Activated CD4-positive, alpha-beta T cell treated with anti-CD3 and anti-CD28 coated beads, Interleukin-2, amount 50 U/mL, for 1 hour (primary cell): ENCODE measurements at regions not wholly inside any gene's neighbourhood (a gene's known extent, or its start where the extent isn't known, plus 50 kb on each side); places are given as distances from the start of the nearest gene placed in this dataset.
A peak's percentile ranks its signal among the peaks of the same experiment; 100 is the strongest.

ENCODE experiments used
- DNase-seq: peaks from one replicate; pipeline ENCODE4 v3.0.0-alpha.2; 2020

GRCh38 chr7:96481796-96482195 is 159.9 kb upstream of the SLC25A13 start:
- no peak for DNase-seq

GRCh38 chr7:96479015-96479645 is 157.2 kb upstream of the SLC25A13 start:
- no peak for DNase-seq

DNA sequence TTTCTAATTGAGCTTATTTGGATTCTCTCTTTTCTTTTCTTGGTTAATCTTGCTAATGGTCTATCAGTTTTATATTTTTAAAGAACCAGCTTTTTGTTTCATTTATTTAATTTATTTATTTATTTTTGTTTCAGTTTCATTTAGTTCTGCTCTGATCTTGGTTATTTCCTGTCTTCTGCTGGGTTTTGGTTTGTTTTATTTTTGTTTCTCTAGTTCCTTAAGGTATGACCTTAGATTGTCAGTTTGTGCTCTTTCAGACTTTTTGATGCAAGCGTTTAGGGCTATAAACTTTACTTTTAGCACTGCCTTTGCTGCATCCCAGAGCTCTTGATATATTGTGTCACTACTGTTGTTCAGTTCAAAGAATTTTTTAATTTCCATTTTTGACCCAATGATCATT is 149.7 kb upstream of the SLC25A13 start:
- DNase-seq: no peak

GRCh38 chr7:96452146-96452545 is 130.2 kb upstream of the SLC25A13 start:
- DNase-seq: no peak

DNA sequence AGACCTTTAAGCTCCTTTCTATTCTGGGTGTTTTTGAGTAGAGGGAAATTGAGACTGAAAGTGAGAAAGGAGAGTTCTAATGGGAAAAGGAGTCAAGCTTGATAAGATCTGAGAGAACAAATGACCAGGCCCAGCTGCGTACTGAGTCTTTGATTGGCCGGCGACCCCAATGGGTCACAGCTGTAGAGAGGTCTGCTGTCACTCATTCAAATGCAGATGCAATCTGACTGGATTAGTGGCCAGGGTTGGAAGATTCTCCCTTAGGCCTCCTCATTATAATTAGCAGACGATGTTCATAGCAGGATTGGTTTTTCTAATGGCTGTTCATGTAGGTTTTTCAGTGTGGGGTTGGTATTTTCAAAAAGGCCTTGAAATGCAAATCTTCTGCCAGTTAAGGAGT is 127.2 kb upstream of the SLC25A13 start:
- DNase-seq: no peak

- DNase-seq: no peak
Measured at GRCh38 chr7:96447109-96447645, 125.3 kb upstream of the SLC25A13 start.

DNA sequence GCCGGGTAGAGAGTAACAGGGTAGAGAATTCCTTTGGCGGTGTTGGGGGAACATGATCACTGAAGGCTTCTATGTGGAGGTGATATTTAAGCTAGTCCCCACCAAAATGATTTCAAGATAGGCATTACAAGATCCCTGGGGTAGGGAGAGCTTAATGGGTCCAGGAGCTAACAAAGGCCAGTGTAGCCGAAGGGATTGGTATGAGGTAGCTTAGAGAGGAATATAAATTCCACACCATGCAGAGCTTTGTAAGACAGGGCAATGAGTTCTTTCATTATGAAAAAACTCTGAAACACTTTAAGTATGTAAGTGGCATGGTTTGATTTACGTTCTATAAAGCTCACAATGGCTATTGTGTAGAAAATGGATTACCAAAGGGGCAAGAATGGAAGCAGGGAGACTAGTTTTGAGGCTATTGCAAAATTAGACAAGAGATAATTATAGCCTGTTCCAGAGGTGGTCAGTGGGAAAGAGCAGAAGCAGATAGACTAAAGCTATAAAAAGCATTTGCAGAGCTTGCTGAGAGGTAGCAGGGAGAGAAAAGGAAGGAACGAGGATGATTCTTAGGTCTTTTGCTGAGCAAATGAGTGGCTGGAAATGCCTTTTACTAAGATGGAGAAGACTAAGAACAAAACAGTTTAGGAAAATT is 119.7 kb upstream of the SLC25A13 start:
- DNase-seq: no peak

DNA sequence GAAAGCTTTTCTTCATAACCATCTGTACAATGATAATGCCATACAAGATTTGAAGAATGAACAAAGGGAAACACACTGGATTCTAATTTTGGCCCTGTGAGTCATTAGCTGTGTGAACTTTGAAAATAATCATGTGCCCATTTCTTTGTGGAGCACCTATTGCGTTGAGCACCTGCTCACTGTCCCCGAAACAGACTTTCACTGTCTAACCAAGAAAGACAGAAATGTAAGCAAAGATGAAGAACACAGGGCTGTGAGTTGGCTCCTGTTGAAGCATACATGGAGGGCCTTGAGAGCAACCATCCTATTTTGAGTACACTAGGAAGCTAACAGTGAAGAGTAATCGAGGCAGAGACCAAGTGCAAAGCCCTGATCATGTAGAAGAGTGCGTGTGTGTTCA is 118.4 kb upstream of the SLC25A13 start:
- no peak for DNase-seq

- no peak for DNase-seq
Measured at GRCh38 chr7:96436880-96437279, 115.0 kb upstream of the SLC25A13 start.

GRCh38 chr7:96430356-96430755 is 108.5 kb upstream of the SLC25A13 start:
- no peak for DNase-seq

DNA sequence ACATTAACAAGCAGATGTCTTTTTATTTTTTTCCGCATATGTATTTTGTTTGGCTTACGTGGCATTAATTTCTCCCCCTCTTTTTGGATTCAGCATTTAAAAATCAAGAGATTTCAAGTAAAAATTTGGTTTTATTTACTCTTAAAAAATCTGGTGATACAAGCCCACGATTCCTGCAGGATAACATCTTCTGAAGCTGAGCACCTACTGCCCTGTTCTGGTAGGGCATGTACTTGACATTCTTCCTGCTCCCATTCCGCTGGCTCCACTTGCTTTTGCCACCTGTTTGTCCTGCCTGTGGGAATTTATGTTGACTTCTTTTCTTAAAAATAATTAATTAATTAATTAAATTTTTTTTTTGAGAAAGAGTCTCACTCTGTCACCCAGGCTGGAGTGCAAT is 105.2 kb upstream of the SLC25A13 start:
- no peak for DNase-seq

- DNase-seq: no peak
Measured at GRCh38 chr7:96426685-96427084, 104.8 kb upstream of the SLC25A13 start.

DNA sequence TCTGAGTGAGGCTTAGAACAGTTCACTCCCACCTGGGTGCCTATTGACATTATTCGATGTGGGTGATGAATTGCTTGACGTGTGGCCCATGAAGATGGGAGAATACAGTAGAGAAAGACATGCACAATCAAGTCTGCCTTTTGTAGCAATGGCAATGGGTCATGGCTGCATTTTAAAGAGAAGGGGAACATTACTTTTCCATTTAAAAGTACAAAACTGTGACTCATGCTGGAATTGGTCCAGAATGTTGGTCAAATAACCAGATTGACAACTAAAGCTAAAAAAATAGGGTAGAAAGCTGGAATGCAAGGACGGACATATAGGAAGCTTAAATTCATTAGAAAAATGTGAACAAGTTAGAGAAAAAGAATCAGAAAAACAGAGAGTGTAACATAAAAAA is 104.1 kb upstream of the SLC25A13 start:
- no peak for DNase-seq

DNA sequence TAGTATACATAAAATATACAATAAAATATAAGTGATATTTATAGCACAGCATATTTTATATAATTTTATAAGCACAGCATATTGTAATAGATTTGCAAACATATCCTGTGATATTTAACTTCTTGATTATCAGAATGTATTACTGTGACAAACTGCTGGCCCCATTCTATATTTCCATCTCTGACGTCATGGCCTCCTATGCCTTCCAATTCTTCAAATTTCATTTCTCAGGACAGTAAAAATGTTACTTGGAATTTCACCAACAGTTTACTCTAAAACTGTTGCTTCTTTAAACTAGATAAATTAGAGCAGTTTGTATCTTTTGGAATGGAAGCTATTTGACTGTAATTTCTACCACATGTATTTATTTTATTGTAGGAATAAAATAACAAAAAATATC is 102.5 kb upstream of the SLC25A13 start:
- no peak for DNase-seq

DNA sequence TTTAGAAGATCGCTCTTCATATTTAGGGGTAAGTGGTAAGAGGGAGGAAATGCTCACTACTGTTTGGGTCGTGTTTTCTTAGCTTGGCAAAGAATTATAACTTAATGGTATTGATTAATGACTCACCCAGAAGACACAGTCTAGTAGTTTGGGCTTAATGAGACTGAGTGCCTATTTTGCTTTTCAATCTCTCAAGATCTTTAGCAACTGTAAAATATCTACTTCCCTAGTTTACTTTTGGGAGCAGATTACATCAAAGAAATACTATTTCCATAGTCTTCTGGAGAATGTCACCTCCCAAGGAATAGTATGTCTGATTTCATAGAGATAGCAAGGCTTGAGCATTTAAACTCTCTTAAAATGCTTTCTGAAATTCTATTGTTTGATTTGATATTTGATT is 100.5 kb upstream of the SLC25A13 start:
- no peak for DNase-seq

DNA sequence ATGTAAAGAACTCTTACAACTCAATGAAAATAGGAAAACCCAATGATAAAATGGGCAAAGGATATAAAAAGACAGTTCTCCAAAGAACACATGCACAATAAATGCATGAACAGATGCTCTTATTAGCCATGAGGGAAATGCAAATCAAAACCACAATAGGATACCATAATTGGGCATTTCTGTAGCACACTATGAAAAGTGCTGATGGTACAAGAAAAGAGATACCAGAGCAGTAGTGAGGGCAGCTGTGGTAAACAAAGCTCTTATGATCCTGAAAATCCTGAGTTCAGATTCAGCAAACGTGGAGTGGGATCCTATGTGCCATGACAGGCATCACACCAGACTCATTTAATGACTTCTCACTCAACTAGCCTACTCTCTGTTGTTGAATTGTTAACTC is 96.7 kb upstream of the SLC25A13 start:
- DNase-seq: no peak

GRCh38 chr7:96417784-96418183 is 95.9 kb upstream of the SLC25A13 start:
- DNase-seq: no peak

DNA sequence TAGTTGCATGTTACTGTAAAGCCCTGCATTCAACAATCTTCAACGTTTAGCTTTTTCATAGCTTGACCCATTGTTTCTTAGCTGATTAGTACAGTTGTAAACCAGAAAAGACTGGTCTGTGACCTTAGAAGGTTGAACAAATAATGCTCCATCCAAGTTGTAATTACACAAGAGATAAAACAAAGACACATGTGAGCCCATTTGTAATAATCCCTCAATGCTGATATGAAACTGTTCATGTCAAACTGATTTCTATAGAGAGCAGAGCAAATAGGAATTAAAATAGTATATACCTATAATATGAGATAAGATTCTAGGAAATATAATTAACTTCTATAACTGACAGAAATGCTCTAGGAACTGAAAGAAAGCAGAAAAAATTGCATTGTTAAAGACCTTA is 94.7 kb upstream of the SLC25A13 start:
- no peak for DNase-seq

GRCh38 chr7:96416116-96416515 is 94.2 kb upstream of the SLC25A13 start:
- no peak for DNase-seq

- DNase-seq: no peak
Measured at GRCh38 chr7:96415293-96415940, 93.5 kb upstream of the SLC25A13 start.

DNA sequence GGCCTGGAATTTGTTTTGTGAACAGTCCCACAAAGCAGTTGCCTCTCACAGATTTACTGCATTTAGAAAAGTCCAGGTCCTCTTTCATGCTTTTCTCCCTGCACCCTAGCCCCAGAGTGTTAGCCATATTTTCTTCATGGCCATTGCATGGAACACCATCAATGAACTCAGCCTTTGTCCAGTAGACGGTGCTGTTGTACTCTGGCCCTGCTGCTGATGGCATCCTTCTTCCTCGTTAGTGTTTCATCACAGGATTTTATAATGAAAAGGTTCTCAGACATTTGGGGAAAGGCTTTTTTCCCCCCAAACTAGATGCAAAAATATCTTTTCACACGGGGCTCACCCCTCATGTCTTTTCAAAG is 93.0 kb upstream of the SLC25A13 start:
- peak; percentile 13 for DNase-seq

GRCh38 chr7:96410126-96410839 is 88.4 kb upstream of the SLC25A13 start:
- no peak for DNase-seq

GRCh38 chr7:96408881-96409280 is 87.0 kb upstream of the SLC25A13 start:
- DNase-seq: no peak

DNA sequence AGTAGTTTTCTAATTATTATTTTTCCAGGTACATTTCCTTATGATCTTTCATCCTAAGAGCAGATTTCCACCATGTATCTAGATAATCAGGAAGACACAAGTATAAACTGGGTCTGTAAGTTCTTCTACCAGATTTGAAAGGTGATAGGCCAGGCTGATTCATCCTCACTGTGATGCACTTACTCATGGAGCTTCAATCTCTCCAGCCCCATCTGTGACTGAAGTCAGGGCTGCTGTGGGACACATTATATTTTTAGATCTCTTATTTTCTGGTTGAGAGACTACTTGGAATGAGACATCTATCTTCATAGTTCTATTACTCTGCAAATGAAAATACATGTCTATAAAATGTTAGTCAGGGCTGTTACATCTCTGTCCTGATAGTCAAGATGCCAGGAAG is 85.5 kb upstream of the SLC25A13 start:
- DNase-seq: no peak
